ENCODE measurements at regions not wholly inside any gene's neighbourhood (a gene's known extent, or its start where the extent isn't known, plus 50 kb on each side); places are given as distances from the start of the nearest gene placed in this dataset.
"Not testable (repeated sequence)": the region's sequence is repeated elsewhere in the genome, so short reads cannot be mapped to it uniquely, and the experiment has no call there.

GRCh38 chr5:163280897-163281296, 156.5 kb upstream of the CCNG1 start:
- not testable (repeated sequence) for H3K9me3 ChIP-seq (ENCODE audit: control insufficient read depth, low read length); H3K36me3 ChIP-seq (ENCODE audit: control insufficient read depth, insufficient read depth, low read length); H3K4me3 ChIP-seq (ENCODE audit: extremely low read depth, insufficient read depth, low read length, poor library complexity, severe bottlenecking); H3K4me1 ChIP-seq (ENCODE audit: control insufficient read depth, insufficient read depth, low read length, poor library complexity, severe bottlenecking); H3K27ac ChIP-seq (ENCODE audit: low read depth, low read length, severe bottlenecking)
- no CpG with 5 or more reads among the region's 3 CpGs for WGBS, 2 experiments (ENCODE audit: insufficient coverage in 2 of 2)

GRCh38 chr5:163281512-163281911, 155.9 kb upstream of the CCNG1 start:
- H3K4me3 ChIP-seq (ENCODE audit: extremely low read depth, insufficient read depth, low read length, poor library complexity, severe bottlenecking) = no peak overlapping the region
- no peaks in the 10 kb centered on the region for H3K4me1 ChIP-seq (ENCODE audit: control insufficient read depth, insufficient read depth, low read length, poor library complexity, severe bottlenecking)
- WGBS, 2 experiments (ENCODE audit: insufficient coverage in 2 of 2) = 100% methylated on average over 1 of the region's 1 CpG; no CpG with 5 or more reads in 1 of the 2 experiments
- H3K9me3 ChIP-seq (ENCODE audit: control insufficient read depth, low read length) = no peaks in the 10 kb centered on the region
- H3K27ac ChIP-seq (ENCODE audit: low read depth, low read length, severe bottlenecking) = no peak overlapping the region
- no peaks in the 10 kb centered on the region for H3K36me3 ChIP-seq (ENCODE audit: control insufficient read depth, insufficient read depth, low read length)

- H3K36me3 ChIP-seq (ENCODE audit: control insufficient read depth, insufficient read depth, low read length) = no peaks in the 10 kb centered on the region
- no peak overlapping the region for H3K27ac ChIP-seq (ENCODE audit: low read depth, low read length, severe bottlenecking)
- H3K4me1 ChIP-seq (ENCODE audit: control insufficient read depth, insufficient read depth, low read length, poor library complexity, severe bottlenecking) = no peaks in the 10 kb centered on the region
- no peaks in the 10 kb centered on the region for H3K9me3 ChIP-seq (ENCODE audit: control insufficient read depth, low read length)
- H3K4me3 ChIP-seq (ENCODE audit: extremely low read depth, insufficient read depth, low read length, poor library complexity, severe bottlenecking) = no peak overlapping the region
- WGBS, 2 experiments (ENCODE audit: insufficient coverage in 2 of 2) = no CpG with 5 or more reads among the region's 1 CpG
Measured at GRCh38 chr5:163293836-163294235, 143.6 kb upstream of the CCNG1 start.

- H3K27ac ChIP-seq (ENCODE audit: low read depth, low read length, severe bottlenecking) = no peak overlapping the region
- no peaks in the 10 kb centered on the region for H3K4me1 ChIP-seq (ENCODE audit: control insufficient read depth, insufficient read depth, low read length, poor library complexity, severe bottlenecking)
- H3K4me3 ChIP-seq (ENCODE audit: extremely low read depth, insufficient read depth, low read length, poor library complexity, severe bottlenecking) = no peak overlapping the region
- H3K36me3 ChIP-seq (ENCODE audit: control insufficient read depth, insufficient read depth, low read length) = no peaks in the 10 kb centered on the region
- H3K9me3 ChIP-seq (ENCODE audit: control insufficient read depth, low read length) = no peaks in the 10 kb centered on the region
- WGBS, 2 experiments (ENCODE audit: insufficient coverage in 2 of 2) = 89 to 94% methylated on average over 2 to 6 of the region's 9 CpGs
Measured at GRCh38 chr5:163303718-163304117, 133.7 kb upstream of the CCNG1 start.

GRCh38 chr5:163305655-163306054, 131.7 kb upstream of the CCNG1 start:
- H3K36me3 ChIP-seq (ENCODE audit: control insufficient read depth, insufficient read depth, low read length) = no peaks in the 10 kb centered on the region
- H3K27ac ChIP-seq (ENCODE audit: low read depth, low read length, severe bottlenecking) = no peak overlapping the region
- H3K4me3 ChIP-seq (ENCODE audit: extremely low read depth, insufficient read depth, low read length, poor library complexity, severe bottlenecking) = no peak overlapping the region
- no peaks in the 10 kb centered on the region for H3K9me3 ChIP-seq (ENCODE audit: control insufficient read depth, low read length)
- no peaks in the 10 kb centered on the region for H3K4me1 ChIP-seq (ENCODE audit: control insufficient read depth, insufficient read depth, low read length, poor library complexity, severe bottlenecking)
- no CpG with 5 or more reads among the region's 3 CpGs for WGBS, 2 experiments (ENCODE audit: insufficient coverage in 2 of 2)

- no peak overlapping the region for H3K4me3 ChIP-seq (ENCODE audit: extremely low read depth, insufficient read depth, low read length, poor library complexity, severe bottlenecking)
- H3K9me3 ChIP-seq (ENCODE audit: control insufficient read depth, low read length) = no peaks in the 10 kb centered on the region
- H3K4me1 ChIP-seq (ENCODE audit: control insufficient read depth, insufficient read depth, low read length, poor library complexity, severe bottlenecking) = no peaks in the 10 kb centered on the region
- WGBS, 2 experiments (ENCODE audit: insufficient coverage in 2 of 2) = no CpG with 5 or more reads among the region's 2 CpGs
- no peaks in the 10 kb centered on the region for H3K36me3 ChIP-seq (ENCODE audit: control insufficient read depth, insufficient read depth, low read length)
- H3K27ac ChIP-seq (ENCODE audit: low read depth, low read length, severe bottlenecking) = no peak overlapping the region
Measured at GRCh38 chr5:163306421-163306820, 131.0 kb upstream of the CCNG1 start.

- no peaks in the 10 kb centered on the region for H3K4me1 ChIP-seq (ENCODE audit: control insufficient read depth, insufficient read depth, low read length, poor library complexity, severe bottlenecking)
- no peaks in the 10 kb centered on the region for H3K36me3 ChIP-seq (ENCODE audit: control insufficient read depth, insufficient read depth, low read length)
- H3K4me3 ChIP-seq (ENCODE audit: extremely low read depth, insufficient read depth, low read length, poor library complexity, severe bottlenecking) = no peak overlapping the region
- H3K27ac ChIP-seq (ENCODE audit: low read depth, low read length, severe bottlenecking) = no peak overlapping the region
- WGBS, 2 experiments (ENCODE audit: insufficient coverage in 2 of 2) = 100% methylated on average over 1 of the region's 2 CpGs; no CpG with 5 or more reads in 1 of the 2 experiments
- H3K9me3 ChIP-seq (ENCODE audit: control insufficient read depth, low read length) = no peaks in the 10 kb centered on the region
Measured at GRCh38 chr5:163309914-163310313, 127.5 kb upstream of the CCNG1 start.

- Histone ChIP-seq H3K9me3 (ENCODE audit: control insufficient read depth, low read length) (no peaks in the 10 kb centered on the region), H3K4me3 (ENCODE audit: extremely low read depth, insufficient read depth, low read length, poor library complexity, severe bottlenecking) (no peak overlapping the region), H3K27ac (ENCODE audit: low read depth, low read length, severe bottlenecking) (no peak overlapping the region), H3K4me1 (ENCODE audit: control insufficient read depth, insufficient read depth, low read length, poor library complexity, severe bottlenecking) (no peaks in the 10 kb centered on the region), H3K36me3 (ENCODE audit: control insufficient read depth, insufficient read depth, low read length) (no peaks in the 10 kb centered on the region)
- WGBS, 2 experiments (ENCODE audit: insufficient coverage in 2 of 2) = no CpG with 5 or more reads among the region's 1 CpG
Measured at GRCh38 chr5:163310997-163311396, 126.4 kb upstream of the CCNG1 start.

- Histone ChIP-seq H3K9me3 (ENCODE audit: control insufficient read depth, low read length) (no peaks in the 10 kb centered on the region), H3K4me1 (ENCODE audit: control insufficient read depth, insufficient read depth, low read length, poor library complexity, severe bottlenecking) (no peaks in the 10 kb centered on the region), H3K4me3 (ENCODE audit: extremely low read depth, insufficient read depth, low read length, poor library complexity, severe bottlenecking) (no peak overlapping the region), H3K27ac (ENCODE audit: low read depth, low read length, severe bottlenecking) (no peak overlapping the region), H3K36me3 (ENCODE audit: control insufficient read depth, insufficient read depth, low read length) (no peaks in the 10 kb centered on the region)
- WGBS, 2 experiments (ENCODE audit: insufficient coverage in 2 of 2) = 76 to 90% methylated on average over 2 of the region's 2 CpGs
Measured at GRCh38 chr5:163312598-163312997, 124.8 kb upstream of the CCNG1 start.

GRCh38 chr5:163313049-163313448, 124.3 kb upstream of the CCNG1 start:
- H3K36me3 ChIP-seq (ENCODE audit: control insufficient read depth, insufficient read depth, low read length); H3K27ac ChIP-seq (ENCODE audit: low read depth, low read length, severe bottlenecking); H3K4me1 ChIP-seq (ENCODE audit: control insufficient read depth, insufficient read depth, low read length, poor library complexity, severe bottlenecking); H3K4me3 ChIP-seq (ENCODE audit: extremely low read depth, insufficient read depth, low read length, poor library complexity, severe bottlenecking); H3K9me3 ChIP-seq (ENCODE audit: control insufficient read depth, low read length): not testable (repeated sequence)
- WGBS, 2 experiments (ENCODE audit: insufficient coverage in 2 of 2) = 70% methylated on average over 2 of the region's 7 CpGs; no CpG with 5 or more reads in 1 of the 2 experiments

GRCh38 chr5:163316374-163316773, 121.0 kb upstream of the CCNG1 start:
- H3K9me3 ChIP-seq (ENCODE audit: control insufficient read depth, low read length); H3K4me3 ChIP-seq (ENCODE audit: extremely low read depth, insufficient read depth, low read length, poor library complexity, severe bottlenecking); H3K36me3 ChIP-seq (ENCODE audit: control insufficient read depth, insufficient read depth, low read length); H3K4me1 ChIP-seq (ENCODE audit: control insufficient read depth, insufficient read depth, low read length, poor library complexity, severe bottlenecking); H3K27ac ChIP-seq (ENCODE audit: low read depth, low read length, severe bottlenecking): not testable (repeated sequence)
- WGBS, 2 experiments (ENCODE audit: insufficient coverage in 2 of 2) = 91 to 100% methylated on average over 3 of the region's 6 CpGs

Data from mesodermal cell (in vitro differentiated cells).